ENCODE measurements at regions not wholly inside any gene's neighbourhood (a gene's known extent, or its start where the extent isn't known, plus 50 kb on each side); places are given as distances from the start of the nearest gene placed in this dataset.

- Histone ChIP-seq H3K27ac (no peak overlapping the region), H3K4me3 (no peak overlapping the region)
Measured at GRCh38 chr1:219527994-219528393, 84.9 kb downstream of the ZC3H11B start.

- H3K27ac ChIP-seq: no peak overlapping the region
- H3K4me3 ChIP-seq: no peak overlapping the region
Measured at GRCh38 chr1:219526074-219526473, 86.8 kb downstream of the ZC3H11B start.

GRCh38 chr1:219523411-219523810 lies 89.5 kb downstream of the ZC3H11B start:
- Histone ChIP-seq H3K27ac (no peak overlapping the region), H3K4me3 (no peak overlapping the region)

GRCh38 chr1:219521325-219521724 lies 91.6 kb downstream of the ZC3H11B start:
- no peak overlapping the region for H3K4me3 ChIP-seq
- no peak overlapping the region for H3K27ac ChIP-seq

DNA sequence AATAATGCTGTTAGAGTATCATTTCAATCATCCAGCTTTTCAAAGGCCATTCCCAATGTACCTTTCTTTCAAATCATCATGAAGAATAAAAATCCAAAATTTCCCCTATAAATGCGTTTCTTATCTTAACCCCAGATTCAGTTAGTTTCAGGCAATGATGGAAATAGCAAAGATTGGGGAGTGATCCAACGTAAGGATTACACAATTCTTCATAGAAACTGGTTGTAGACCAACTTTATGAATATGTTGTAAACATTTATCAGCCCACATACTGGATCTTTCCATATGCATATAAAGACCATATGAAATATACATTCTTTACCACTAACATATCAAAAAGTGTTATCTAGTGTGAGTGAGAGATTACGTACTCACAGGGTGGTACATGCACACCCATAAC lies 92.7 kb downstream of the ZC3H11B start:
- no peak overlapping the region for H3K4me3 ChIP-seq

GRCh38 chr1:219518907-219519248 lies 94.0 kb downstream of the ZC3H11B start:
- no peak overlapping the region for H3K27ac ChIP-seq

More for the DNA sequence above, 92.7 kb downstream of the ZC3H11B start:
- H3K27ac ChIP-seq: no peak overlapping the region

GRCh38 chr1:219518168-219518906 lies 94.6 kb downstream of the ZC3H11B start:
- Histone ChIP-seq H3K4me3 (no peak overlapping the region), H3K27ac (peak overlapping the region in 1 of 21 experiments; percentile 10)

More at GRCh38 chr1:219518907-219519248, 94.0 kb downstream of the ZC3H11B start:
- no peak overlapping the region for H3K4me3 ChIP-seq

- H3K4me3 ChIP-seq: no peak overlapping the region
- no peak overlapping the region for H3K27ac ChIP-seq
Measured at GRCh38 chr1:219517031-219517430, 95.9 kb downstream of the ZC3H11B start.

DNA sequence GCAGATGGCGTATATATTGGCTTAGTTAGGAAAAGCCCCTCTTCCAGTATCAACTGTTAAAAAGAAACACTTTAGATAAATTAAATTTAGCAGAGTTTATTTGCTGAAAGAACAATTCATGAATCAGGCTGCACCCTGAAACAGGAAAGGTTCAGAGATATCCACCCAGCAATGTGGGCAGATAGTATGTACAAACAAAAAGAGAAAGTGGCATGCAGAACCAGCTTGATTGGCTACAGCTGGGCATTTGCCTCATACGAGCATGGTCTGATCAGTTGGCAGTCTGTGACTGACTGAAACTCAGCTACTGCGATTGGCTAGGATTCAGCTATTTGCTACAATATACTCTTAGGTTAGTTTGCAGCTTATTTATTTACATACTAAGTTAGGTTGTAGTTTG lies 98.2 kb downstream of the ZC3H11B start:
- Histone ChIP-seq H3K4me3 (no peak overlapping the region), H3K27ac (no peak overlapping the region)

GRCh38 chr1:219507437-219507836 lies 105.5 kb downstream of the ZC3H11B start:
- H3K4me3 ChIP-seq: no peak overlapping the region
- H3K27ac ChIP-seq: no peak overlapping the region

- H3K27ac ChIP-seq: peak overlapping the region in 3 of 21 experiments; percentile 24 to 60 (median 37)
Measured at GRCh38 chr1:219506936-219507335, 106.0 kb downstream of the ZC3H11B start.

GRCh38 chr1:219506473-219506899 lies 106.4 kb downstream of the ZC3H11B start:
- Histone ChIP-seq H3K27ac (peak overlapping the region in 4 of 21 experiments; percentile 24 to 60 (median 36)), H3K4me3 (no peak overlapping the region)

More at GRCh38 chr1:219506936-219507335, 106.0 kb downstream of the ZC3H11B start:
- H3K4me3 ChIP-seq: no peak overlapping the region

- H3K4me3 ChIP-seq: no peak overlapping the region
- peak overlapping the region in 1 of 21 experiments; percentile 60 for H3K27ac ChIP-seq
Measured at GRCh38 chr1:219505886-219506285, 107.0 kb downstream of the ZC3H11B start.

GRCh38 chr1:219503604-219504003 lies 109.3 kb downstream of the ZC3H11B start:
- Histone ChIP-seq H3K4me3 (no peak overlapping the region), H3K27ac (no peak overlapping the region)

- H3K27ac ChIP-seq: no peak overlapping the region
- no peak overlapping the region for H3K4me3 ChIP-seq
Measured at GRCh38 chr1:219500327-219500897, 112.5 kb downstream of the ZC3H11B start.

DNA sequence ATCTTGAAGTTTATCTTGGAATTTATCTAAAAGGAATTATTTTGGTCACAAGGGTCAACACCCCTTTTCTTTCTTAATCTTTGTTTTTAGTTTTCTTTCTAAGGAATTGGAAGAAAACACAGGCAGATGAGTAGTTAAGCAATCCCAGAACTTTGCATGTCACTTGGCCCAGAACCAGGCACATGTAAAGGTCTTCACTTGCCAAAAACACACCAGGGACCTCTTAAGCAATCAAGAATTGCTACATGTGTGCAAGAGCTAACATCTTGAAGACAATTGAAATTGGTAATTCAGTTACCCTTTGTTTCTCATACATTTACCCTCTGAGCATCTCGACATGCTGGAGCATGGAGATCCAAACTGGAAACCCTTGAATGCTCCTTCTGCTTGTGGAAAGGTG lies 114.2 kb downstream of the ZC3H11B start:
- H3K4me3 ChIP-seq: no peak overlapping the region
- peak overlapping the region in 2 of 21 experiments; percentile 10 to 24 for H3K27ac ChIP-seq

GRCh38 chr1:219495737-219496408 lies 117.0 kb downstream of the ZC3H11B start:
- H3K4me3 ChIP-seq: no peak overlapping the region
- no peak overlapping the region for H3K27ac ChIP-seq

DNA sequence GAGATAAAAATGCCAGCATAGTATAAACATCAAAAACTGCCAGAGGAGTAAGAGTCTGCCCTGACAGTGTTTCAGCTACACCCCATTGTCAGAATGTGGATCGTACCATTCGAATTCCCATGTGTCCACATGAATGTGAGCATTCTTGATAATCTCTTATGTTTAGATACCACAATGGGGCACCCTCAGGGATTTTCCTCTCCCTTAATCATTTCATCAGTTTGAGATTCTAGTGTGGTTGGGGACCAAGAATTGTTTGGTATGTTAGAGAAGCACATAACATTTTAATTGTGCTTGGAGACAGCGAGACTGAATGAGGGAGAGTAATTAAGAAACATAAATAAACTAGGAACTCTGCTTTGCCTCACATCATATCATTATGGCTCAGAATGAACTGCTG lies 120.2 kb downstream of the ZC3H11B start:
- no peak overlapping the region for H3K27ac ChIP-seq
- no peak overlapping the region for H3K4me3 ChIP-seq

DNA sequence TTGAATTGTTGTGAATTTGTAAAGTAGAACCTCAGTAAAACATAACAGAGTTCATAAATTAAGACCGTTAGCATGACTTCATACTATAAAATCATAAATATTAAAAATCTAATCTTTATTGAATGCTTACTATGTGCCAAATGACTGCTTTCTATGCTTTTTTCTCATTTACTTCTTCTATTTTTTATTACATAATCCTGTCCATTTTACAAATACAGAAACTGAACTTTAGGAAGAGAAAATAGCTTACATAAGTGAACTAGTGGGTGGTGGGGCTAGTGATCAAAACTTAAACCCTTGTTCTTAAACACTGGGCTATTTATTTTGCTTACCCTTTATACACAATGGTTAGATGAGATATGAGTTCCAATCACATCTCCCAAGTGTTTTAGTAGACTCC lies 122.3 kb downstream of the ZC3H11B start:
- Histone ChIP-seq H3K4me3 (no peak overlapping the region), H3K27ac (peak overlapping the region in 1 of 21 experiments; percentile 23)

DNA sequence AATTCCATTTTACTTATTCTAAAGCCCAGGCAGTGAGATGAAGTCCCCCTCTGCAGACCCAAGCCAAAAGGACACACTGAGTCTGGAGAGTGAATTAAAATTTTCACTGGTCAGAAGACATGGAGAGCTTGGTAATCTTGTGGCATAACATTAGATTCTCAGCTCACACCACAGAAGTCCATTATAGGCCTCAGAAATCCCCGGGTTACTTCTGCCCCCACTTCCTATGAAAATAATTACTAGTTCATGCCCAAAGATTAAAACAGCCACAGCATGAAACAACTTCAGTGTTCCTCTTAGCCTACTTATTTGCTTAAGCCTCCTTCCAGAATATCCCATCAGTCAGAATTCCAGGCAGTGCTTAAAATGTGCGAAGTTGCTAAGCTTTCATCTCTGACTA lies 123.3 kb downstream of the ZC3H11B start:
- Histone ChIP-seq H3K27ac (peak overlapping the region in 2 of 21 experiments; percentile 5 to 23), H3K4me3 (no peak overlapping the region)

- Histone ChIP-seq H3K4me3 (no peak overlapping the region), H3K27ac (no peak overlapping the region)
Measured at GRCh38 chr1:219488275-219488674, 124.6 kb downstream of the ZC3H11B start.
